CD14-positive monocyte (primary cell): ENCODE measurements at regions not wholly inside any gene's neighbourhood (a gene's known extent, or its start where the extent isn't known, plus 50 kb on each side); places are given as distances from the start of the nearest gene placed in this dataset.

ENCODE experiments used
- DNase-seq, 3 donors: peaks; one replicate each; pipeline ENCODE4 v3.0.0-alpha.2; 2011 to 2022
- H2AFZ ChIP-seq: 2 replicates; pipeline ENCODE4 v1.6.0; 2012; ENCODE audit warnings: mild to moderate bottlenecking, low read depth, low read length, inconsistent platforms; ENCODE audit not compliant: insufficient read depth, poor library complexity, severe bottlenecking
- H3K27ac ChIP-seq, 2 donors: 1 replicate in 1 of 2; 2 replicates in 1 of 2; pipeline ENCODE4 v1.5.1; 2012 to 2013; ENCODE audit warnings: low read length in 2 of 2, control low read depth in 1 of 2, inconsistent platforms in 1 of 2, low read depth in 1 of 2, mild to moderate bottlenecking in 1 of 2
- H3K27me3 ChIP-seq, 2 donors: one replicate each; pipeline versions ENCODE4 v1.6.0 to v1.6.1; 2011 to 2013; ENCODE audit warnings: low read length in 2 of 2; ENCODE audit not compliant: control insufficient read depth in 2 of 2, insufficient read depth in 2 of 2
- H3K36me3 ChIP-seq, 2 donors: replicated peaks in 1 of 2; 1 replicate in 1 of 2; 2 replicates in 1 of 2; pipeline versions ENCODE4 v1.5.1 to v1.6.1; 2012 to 2013; ENCODE audit warnings: low read length in 2 of 2, control low read depth in 1 of 2, inconsistent platforms in 1 of 2, mild to moderate bottlenecking in 1 of 2; ENCODE audit not compliant: insufficient read depth in 2 of 2, control insufficient read depth in 1 of 2
- H3K4me1 ChIP-seq, 2 donors: 1 replicate in 1 of 2; 2 replicates in 1 of 2; pipeline versions ENCODE4 v1.5.1 to v1.6.1; 2012 to 2013; ENCODE audit warnings: low read length in 2 of 2, control low read depth in 1 of 2, inconsistent platforms in 1 of 2, mild to moderate bottlenecking in 1 of 2, moderate library complexity in 1 of 2; ENCODE audit not compliant: insufficient read depth in 2 of 2, control insufficient read depth in 1 of 2
- H3K4me2 ChIP-seq: replicated peaks from 2 replicates; pipeline ENCODE3; 2012; ENCODE audit warnings: low read length, moderate library complexity, mild to moderate bottlenecking; ENCODE audit not compliant: poor library complexity, severe bottlenecking; ENCODE audit errors: extremely low read depth
- H3K4me3 ChIP-seq, 3 experiments: fragments of 200-600 bp in 1 of 3; sonication (generic) in 1 of 3; replicated peaks in 1 of 3; 1 replicate in 2 of 3; 2 replicates in 1 of 3; pipeline ENCODE4 v1.5.1; 2011 to 2013; ENCODE audit warnings: low read length in 3 of 3, mild to moderate bottlenecking in 3 of 3, control low read depth in 2 of 3, low read depth in 2 of 3, inconsistent platforms in 1 of 3, moderate library complexity in 1 of 3
- H3K79me2 ChIP-seq: 2 replicates; pipeline ENCODE4 v1.6.0; 2012; ENCODE audit warnings: mild to moderate bottlenecking, control low read depth, inconsistent platforms, low read length, moderate library complexity; ENCODE audit not compliant: insufficient read depth
- H3K9ac ChIP-seq: 2 replicates; pipeline ENCODE4 v1.6.0; 2017; ENCODE audit warnings: low read length, mild to moderate bottlenecking; ENCODE audit not compliant: insufficient read depth, poor library complexity, severe bottlenecking
- H3K9me3 ChIP-seq, 2 donors: replicated peaks in 1 of 2; 1 replicate in 1 of 2; 2 replicates in 1 of 2; pipeline versions ENCODE4 v1.5.1 to v1.6.1; 2012 to 2013; ENCODE audit warnings: low read length in 2 of 2, control low read depth in 1 of 2; ENCODE audit not compliant: control insufficient read depth in 1 of 2, insufficient read depth in 1 of 2
- H4K20me1 ChIP-seq: 2 replicates; pipeline ENCODE4 v1.6.0; 2012; ENCODE audit warnings: mild to moderate bottlenecking, low read length, control low read depth, moderate library complexity; ENCODE audit not compliant: insufficient read depth
- H3K27ac Mint-ChIP-seq, 7 donors: one replicate each; pipeline ENCODE4 v1.8.0; 2020; ENCODE audit warnings: mild to moderate bottlenecking in 7 of 7, mixed read lengths in 7 of 7, moderate library complexity in 6 of 7, inconsistent platforms in 2 of 7
- H3K27me3 Mint-ChIP-seq, 3 donors: one replicate each; pipeline ENCODE4 v1.8.0; 2021 to 2022; ENCODE audit warnings: low read depth in 3 of 3, mild to moderate bottlenecking in 3 of 3, mixed read lengths in 3 of 3, moderate library complexity in 3 of 3, inconsistent platforms in 1 of 3
- H3K36me3 Mint-ChIP-seq, 2 donors: one replicate each; pipeline ENCODE4 v1.8.0; 2020; ENCODE audit warnings: mixed read lengths in 2 of 2, inconsistent platforms in 1 of 2, mild to moderate bottlenecking in 1 of 2
- H3K4me1 Mint-ChIP-seq: one replicate; pipeline ENCODE4 v1.8.0; 2020; ENCODE audit warnings: mild to moderate bottlenecking, mixed read lengths
- H3K4me3 Mint-ChIP-seq, 2 donors: one replicate each; pipeline ENCODE4 v1.8.0; 2020; ENCODE audit warnings: mild to moderate bottlenecking in 2 of 2, mixed read lengths in 2 of 2, moderate library complexity in 1 of 2
- H3K9me3 Mint-ChIP-seq, 7 donors: one replicate each; pipeline ENCODE4 v1.8.0; 2020 to 2022; ENCODE audit warnings: mixed read lengths in 7 of 7, mild to moderate bottlenecking in 6 of 7, moderate library complexity in 6 of 7, inconsistent platforms in 2 of 7
- CTCF ChIP-seq: fragments of 200-600 bp; IDR thresholded peaks from one replicate; pipeline ENCODE4 v1.8.0; 2022; ENCODE audit warnings: antibody characterized with exemption, mild to moderate bottlenecking
- WGBS: methylation state at CpG from one replicate; pipeline ENCODE4 v1.1.5; 2013; ENCODE audit warnings: missing lambda C conversion rate; ENCODE audit not compliant: insufficient coverage; 5-methylcytosine and 5-hydroxymethylcytosine counted together
- intact Hi-C, 2 donors: fragments of 100-400 bp; cut with micrococcal nuclease; formaldehyde crosslinking; loops; one replicate each; pipeline versions ENCODE4 v1.15.0 to v1.15.1; 2023

GRCh38 chr12:24034160-24034559, 84.7 kb upstream of the SOX5 start:
- H3K9me3 ChIP-seq: no peaks in the 10 kb centered on the region
- H3K27me3 ChIP-seq: no peaks in the 10 kb centered on the region
- no peak overlapping the region for H2AFZ ChIP-seq
- Mint-ChIP-seq H3K4me3 (no peak overlapping the region), H3K27ac (no peak overlapping the region), H3K27me3 (peaks cover 0 to 2% (median 0%) of the 10 kb centered on the region in 3 donors), H3K9me3 (peaks cover 0 to 3% (median 0%) of the 10 kb centered on the region in 7 donors), H3K36me3 (no peaks in the 10 kb centered on the region), H3K4me1 (no peaks in the 10 kb centered on the region)
- no peak overlapping the region for H3K4me2 ChIP-seq
- H3K79me2 ChIP-seq: no peaks in the 10 kb centered on the region
- H3K4me1 ChIP-seq: no peaks in the 10 kb centered on the region
- H4K20me1 ChIP-seq: no peaks in the 10 kb centered on the region
- no peak for TF ChIP-seq CTCF
- WGBS: no CpG with 5 or more reads among the region's 3 CpGs
- intact Hi-C loops: no loop called here
- H3K36me3 ChIP-seq: no peaks in the 10 kb centered on the region
- H3K9ac ChIP-seq: no peak overlapping the region
- no peak overlapping the region for H3K4me3 ChIP-seq
- H3K27ac ChIP-seq: no peak overlapping the region
- no peak for DNase-seq

- TF ChIP-seq CTCF: no peak
- no peaks in the 10 kb centered on the region for H3K27me3 ChIP-seq
- Mint-ChIP-seq H3K36me3 (no peaks in the 10 kb centered on the region), H3K4me1 (no peaks in the 10 kb centered on the region), H3K9me3 (peaks cover 0 to 3% (median 0%) of the 10 kb centered on the region in 7 donors), H3K27me3 (peaks cover 0 to 2% (median 0%) of the 10 kb centered on the region in 3 donors), H3K27ac (no peak overlapping the region), H3K4me3 (no peak overlapping the region)
- H4K20me1 ChIP-seq: no peaks in the 10 kb centered on the region
- H3K4me3 ChIP-seq: no peak overlapping the region
- 100% methylated on average over 1 of the region's 3 CpGs for WGBS
- DNase-seq: no peak
- no peak overlapping the region for H3K27ac ChIP-seq
- H3K36me3 ChIP-seq: no peaks in the 10 kb centered on the region
- H3K9me3 ChIP-seq: no peaks in the 10 kb centered on the region
- H2AFZ ChIP-seq: no peak overlapping the region
- no peak overlapping the region for H3K4me2 ChIP-seq
- no peaks in the 10 kb centered on the region for H3K79me2 ChIP-seq
- intact Hi-C loops: no loop called here
- no peaks in the 10 kb centered on the region for H3K4me1 ChIP-seq
- no peak overlapping the region for H3K9ac ChIP-seq
Measured at GRCh38 chr12:24027352-24027751, 77.9 kb upstream of the SOX5 start.
